IPS-15b (cell line): ENCODE measurements at regions not wholly inside any gene's neighbourhood (a gene's known extent, or its start where the extent isn't known, plus 50 kb on each side); places are given as distances from the start of the nearest gene placed in this dataset.

ENCODE experiments used
- H3K27me3 ChIP-seq: one replicate; pipeline ENCODE4 v1.6.1; 2013; ENCODE audit warnings: low read length; ENCODE audit not compliant: control insufficient read depth, insufficient read depth
- H3K36me3 ChIP-seq: one replicate; pipeline ENCODE4 v1.6.1; 2013; ENCODE audit warnings: low read length; ENCODE audit not compliant: control insufficient read depth, insufficient read depth
- H3K4me1 ChIP-seq: one replicate; pipeline ENCODE4 v1.6.1; 2013; ENCODE audit warnings: mild to moderate bottlenecking, low read length; ENCODE audit not compliant: control insufficient read depth, insufficient read depth
- H3K4me3 ChIP-seq: one replicate; pipeline ENCODE4 v1.5.1; 2013; ENCODE audit warnings: low read depth, low read length
- H3K9ac ChIP-seq: one replicate; pipeline ENCODE4 v1.6.1; 2013; ENCODE audit warnings: low read depth, mild to moderate bottlenecking, low read length
- H3K9me3 ChIP-seq: one replicate; pipeline ENCODE4 v1.6.1; 2013; ENCODE audit warnings: mild to moderate bottlenecking, low read length; ENCODE audit not compliant: control insufficient read depth, insufficient read depth

GRCh38 chr16:54525104-54525503 lies 238.5 kb upstream of the IRX3 start:
- Histone ChIP-seq H3K4me1 (no peaks in the 10 kb centered on the region), H3K4me3 (no peak overlapping the region), H3K9ac (no peak overlapping the region), H3K36me3 (no peaks in the 10 kb centered on the region), H3K27me3 (no peaks in the 10 kb centered on the region), H3K9me3 (peaks cover 4% of the 10 kb centered on the region)

- Histone ChIP-seq H3K9ac (no peak overlapping the region), H3K9me3 (peaks cover 7% of the 10 kb centered on the region), H3K4me1 (no peaks in the 10 kb centered on the region), H3K27me3 (no peaks in the 10 kb centered on the region), H3K36me3 (no peaks in the 10 kb centered on the region), H3K4me3 (no peak overlapping the region)
Observed at GRCh38 chr16:54522584-54522983, 236.0 kb upstream of the IRX3 start.

GRCh38 chr16:54521327-54521726 lies 234.7 kb upstream of the IRX3 start:
- no peak overlapping the region for H3K9ac ChIP-seq
- no peak overlapping the region for H3K4me3 ChIP-seq
- H3K4me1 ChIP-seq = no peaks in the 10 kb centered on the region
- H3K9me3 ChIP-seq = peaks cover 7% of the 10 kb centered on the region
- H3K27me3 ChIP-seq = no peaks in the 10 kb centered on the region
- no peaks in the 10 kb centered on the region for H3K36me3 ChIP-seq

GRCh38 chr16:54519161-54519695 lies 232.6 kb upstream of the IRX3 start:
- no peaks in the 10 kb centered on the region for H3K4me1 ChIP-seq
- H3K9me3 ChIP-seq = peaks cover 3% of the 10 kb centered on the region
- no peaks in the 10 kb centered on the region for H3K27me3 ChIP-seq
- H3K9ac ChIP-seq = no peak overlapping the region
- H3K36me3 ChIP-seq = no peaks in the 10 kb centered on the region
- H3K4me3 ChIP-seq = no peak overlapping the region

GRCh38 chr16:54517181-54517580 lies 230.6 kb upstream of the IRX3 start:
- Histone ChIP-seq H3K27me3 (no peaks in the 10 kb centered on the region), H3K9me3 (peaks cover 3% of the 10 kb centered on the region), H3K4me3 (no peak overlapping the region), H3K9ac (no peak overlapping the region), H3K36me3 (no peaks in the 10 kb centered on the region), H3K4me1 (no peaks in the 10 kb centered on the region)

- Histone ChIP-seq H3K4me1 (peaks cover 2% of the 10 kb centered on the region), H3K27me3 (no peaks in the 10 kb centered on the region), H3K36me3 (no peaks in the 10 kb centered on the region), H3K9me3 (no peaks in the 10 kb centered on the region), H3K4me3 (no peak overlapping the region), H3K9ac (no peak overlapping the region)
Observed at GRCh38 chr16:54512467-54512995, 225.9 kb upstream of the IRX3 start.

- Histone ChIP-seq H3K4me1 (peaks cover 2% of the 10 kb centered on the region), H3K4me3 (no peak overlapping the region), H3K9me3 (no peaks in the 10 kb centered on the region), H3K27me3 (no peaks in the 10 kb centered on the region), H3K9ac (no peak overlapping the region), H3K36me3 (no peaks in the 10 kb centered on the region)
Observed at GRCh38 chr16:54511222-54511731, 224.7 kb upstream of the IRX3 start.

- Histone ChIP-seq H3K9ac (no peak overlapping the region), H3K9me3 (no peaks in the 10 kb centered on the region), H3K4me3 (no peak overlapping the region)
Observed at GRCh38 chr16:54510685-54511221, 224.2 kb upstream of the IRX3 start.

GRCh38 chr16:54509456-54509855 lies 222.9 kb upstream of the IRX3 start:
- Histone ChIP-seq H3K9me3 (no peaks in the 10 kb centered on the region), H3K36me3 (no peaks in the 10 kb centered on the region), H3K4me3 (no peak overlapping the region), H3K27me3 (no peaks in the 10 kb centered on the region), H3K4me1 (peaks cover 2% of the 10 kb centered on the region), H3K9ac (no peak overlapping the region)

More at GRCh38 chr16:54510685-54511221, 224.2 kb upstream of the IRX3 start:
- peaks cover 2% of the 10 kb centered on the region for H3K4me1 ChIP-seq
- H3K36me3 ChIP-seq = no peaks in the 10 kb centered on the region
- H3K27me3 ChIP-seq = no peaks in the 10 kb centered on the region

GRCh38 chr16:54508351-54508750 lies 221.8 kb upstream of the IRX3 start:
- Histone ChIP-seq H3K4me3 (no peak overlapping the region), H3K9ac (no peak overlapping the region), H3K4me1 (peaks cover 8% of the 10 kb centered on the region), H3K9me3 (no peaks in the 10 kb centered on the region), H3K27me3 (no peaks in the 10 kb centered on the region), H3K36me3 (no peaks in the 10 kb centered on the region)

GRCh38 chr16:54506741-54507500 lies 220.3 kb upstream of the IRX3 start:
- no peaks in the 10 kb centered on the region for H3K27me3 ChIP-seq
- no peaks in the 10 kb centered on the region for H3K9me3 ChIP-seq
- H3K9ac ChIP-seq = no peak overlapping the region
- no peaks in the 10 kb centered on the region for H3K36me3 ChIP-seq
- H3K4me1 ChIP-seq = peaks cover 8% of the 10 kb centered on the region
- no peak overlapping the region for H3K4me3 ChIP-seq

- Histone ChIP-seq H3K36me3 (no peaks in the 10 kb centered on the region), H3K4me3 (no peak overlapping the region), H3K4me1 (peaks cover 8% of the 10 kb centered on the region), H3K27me3 (no peaks in the 10 kb centered on the region), H3K9ac (no peak overlapping the region), H3K9me3 (no peaks in the 10 kb centered on the region)
Observed at GRCh38 chr16:54506214-54506580, 219.6 kb upstream of the IRX3 start.
